GM12878 (cell line): ENCODE measurements at regions not wholly inside any gene's neighbourhood (a gene's known extent, or its start where the extent isn't known, plus 50 kb on each side); places are given as distances from the start of the nearest gene placed in this dataset.

Experiments used
- ATAC-seq: fragments of 200-7000 bp; cut with Tn5 transposase; 3 replicates; pipeline ENCODE4 v1.9.1; 2020; ENCODE audit warnings: mild to moderate bottlenecking, moderate library complexity
- BruUV-seq: library from RNA; stranded (reverse); fragments of 400-500 nt; replicated peaks from 2 replicates; lab custom pipeline; 2021; lab: Mats Ljungman, UMichigan
- CTCF ChIA-PET: fragments of 300-600 bp; sonication (Branson Sonifier 250); formaldehyde crosslinking; extraction: SDS; loops from one replicate; lab custom pipeline; 2021; ENCODE audit warnings: inconsistent platforms; lab: Yijun Ruan, JAX
- POLR2A ChIA-PET: fragments of 350-600 bp; formaldehyde crosslinking; extraction: SDS; loops from one replicate; lab custom pipeline; 2021; ENCODE audit warnings: inconsistent platforms; lab: Charles Lee
- RAD21 ChIA-PET: fragments of 300-600 bp; sonication (Branson Sonifier 250); formaldehyde crosslinking; loops from one replicate; lab custom pipeline; 2023; ENCODE audit warnings: antibody characterized with exemption; ENCODE audit not compliant: unreplicated experiment; lab: Charles Lee
- SMC1A ChIA-PET: fragments of 300-600 bp; sonication (Branson Sonifier 250); formaldehyde crosslinking; loops from one replicate; lab custom pipeline; 2023; ENCODE audit not compliant: unreplicated experiment, uncharacterized antibody; lab: Charles Lee
- DNase-seq: peaks from one replicate; pipeline ENCODE4 v3.0.0-alpha.2; 2011; ENCODE audit warnings: low read depth, low spot score
- FAIRE-seq: peaks from 3 replicates; lab custom pipeline; 2011; peaks lifted over from hg19 to GRCh38; lab: Jason Lieb, UNC
- H2AFZ ChIP-seq: 2 replicates; pipeline ENCODE4 v1.6.0; 2011; ENCODE audit warnings: low read depth, low read length, control low read depth; ENCODE audit not compliant: control insufficient read depth
- H3K27ac ChIP-seq: 2 replicates; pipeline ENCODE4 v1.5.1; 2011; ENCODE audit warnings: control low read depth; ENCODE audit not compliant: control insufficient read depth, insufficient read depth
- H3K27me3 ChIP-seq, 2 experiments: replicated peaks in 1 of 2; 2 replicates each; pipeline versions ENCODE4 v1.6.0 to v1.6.1; 2011; ENCODE audit warnings: low read length in 1 of 2; ENCODE audit not compliant: control insufficient read depth in 2 of 2, insufficient read depth in 2 of 2
- H3K36me3 ChIP-seq, 2 experiments: 2 replicates each; pipeline ENCODE4 v1.5.1; 2011; ENCODE audit warnings: low read length in 1 of 2; ENCODE audit not compliant: control insufficient read depth in 2 of 2, insufficient read depth in 2 of 2
- H3K4me1 ChIP-seq: 2 replicates; pipeline ENCODE4 v1.6.1; 2011; ENCODE audit warnings: mild to moderate bottlenecking, low read length, moderate library complexity, mixed read lengths; ENCODE audit not compliant: control insufficient read depth, insufficient read depth
- H3K4me2 ChIP-seq: 2 replicates; pipeline ENCODE4 v1.6.0; 2011; ENCODE audit warnings: control low read depth; ENCODE audit not compliant: control insufficient read depth, insufficient read depth
- H3K4me3 ChIP-seq: fragments of 200-600 bp; sonication (generic); 2 replicates; pipeline ENCODE4 v1.5.1; 2016
- H3K79me2 ChIP-seq: 2 replicates; pipeline ENCODE4 v1.6.0; 2011; ENCODE audit warnings: low read length; ENCODE audit not compliant: control insufficient read depth, insufficient read depth
- H3K9ac ChIP-seq: 2 replicates; pipeline ENCODE4 v1.8.0; 2011; ENCODE audit warnings: low read length, control low read depth, mixed read lengths; ENCODE audit not compliant: control insufficient read depth, insufficient read depth
- H3K9me3 ChIP-seq: replicated peaks from 3 replicates; pipeline ENCODE4 v1.5.1; 2011; ENCODE audit warnings: mild to moderate bottlenecking, low read length; ENCODE audit not compliant: control insufficient read depth, insufficient read depth
- H4K20me1 ChIP-seq: 2 replicates; pipeline ENCODE4 v1.6.0; 2011; ENCODE audit not compliant: control insufficient read depth, insufficient read depth
- CEBPB ChIP-seq, 2 experiments: fragments of 150-350 bp in 1 of 2; IDR thresholded peaks; 2 replicates each; pipeline ENCODE4 v1.6.1; 2012 to 2014; ENCODE audit warnings: low read depth in 2 of 2, low read length in 2 of 2, borderline replicate concordance in 1 of 2, inconsistent platforms in 1 of 2
- CTCF ChIP-seq, 3 experiments: IDR thresholded peaks in 2 of 3; conservative IDR thresholded peaks in 1 of 3; 2 replicates each; pipeline ENCODE4 v1.5.1; 2011; ENCODE audit warnings: low read depth in 3 of 3, low read length in 3 of 3, mild to moderate bottlenecking in 3 of 3, control low read depth in 2 of 3, moderate library complexity in 2 of 3, inconsistent platforms in 1 of 3, mixed read lengths in 1 of 3; ENCODE audit not compliant: control insufficient read depth in 2 of 3, insufficient read depth in 1 of 3; ENCODE audit errors: extremely low read depth in 1 of 3
- ESRRA ChIP-seq: IDR thresholded peaks from 2 replicates; pipeline ENCODE4 v1.6.1; 2012; ENCODE audit warnings: mild to moderate bottlenecking, low read length, improper control_type of control experiment
- ETV6 ChIP-seq, 2 experiments: fragments of 450-650 bp in 1 of 2; IDR thresholded peaks in 1 of 2; conservative IDR thresholded peaks in 1 of 2; 2 replicates each; pipeline ENCODE4 v1.6.1; 2014; ENCODE audit warnings: antibody characterized with exemption in 1 of 2, borderline replicate concordance in 1 of 2, low read depth in 1 of 2, mild to moderate bottlenecking in 1 of 2, moderate library complexity in 1 of 2
- PAX5 ChIP-seq: IDR thresholded peaks from 2 replicates; pipeline ENCODE4 v1.6.1; 2011; ENCODE audit warnings: low read depth, low read length, borderline replicate concordance
- PML ChIP-seq: IDR thresholded peaks from 2 replicates; pipeline ENCODE4 v1.6.1; 2012; ENCODE audit warnings: low read length, inconsistent platforms
- SIN3A ChIP-seq: IDR thresholded peaks from 2 replicates; pipeline ENCODE4 v1.6.1; 2012; ENCODE audit warnings: low read depth, low read length, improper control_type of control experiment
- ZNF687 ChIP-seq: fragments of 450-650 bp; IDR thresholded peaks from 2 replicates; pipeline ENCODE4 v1.6.1; 2017; ENCODE audit warnings: mild to moderate bottlenecking, moderate library complexity
- whole genome bisulfite sequencing: methylation state at CpG from one replicate; pipeline ENCODE4 v1.1.6; 2016; ENCODE audit warnings: low lambda C conversion rate; ENCODE audit not compliant: insufficient replicate concordance, insufficient coverage; ENCODE audit errors: missing lambda C conversion rate; 5-methylcytosine and 5-hydroxymethylcytosine counted together
- in situ Hi-C: fragments of 300-500 bp; cut with MboI; formaldehyde crosslinking; loops from 9 replicates; pipeline ENCODE4 v1.14.3; 2018; ENCODE audit warnings: mixed read lengths
- intact Hi-C: fragments of 100-400 bp; cut with micrococcal nuclease; formaldehyde crosslinking; loops from one replicate; pipeline ENCODE4 v1.14.2; 2022; ENCODE audit not compliant: unreplicated experiment

- TF ChIP-seq ETV6 (conservative IDR thresholded peaks at IDR 0.05 in 1 of 2, IDR thresholded peaks at IDR 0.05 in 1 of 2; ENCODE audit: borderline replicate concordance in 1 of 2, low read depth in 1 of 2) (no peak), ZNF687 (no peak), PML (no peak), PAX5 (no peak), CEBPB (IDR thresholded peaks at IDR 0.05; ENCODE audit: borderline replicate concordance in 1 of 2, low read depth in 2 of 2, low read length in 2 of 2) (no peak), CTCF (IDR thresholded peaks at IDR 0.05 in 2 of 3, conservative IDR thresholded peaks at IDR 0.05 in 1 of 3; ENCODE audit: control insufficient read depth in 2 of 3, extremely low read depth in 1 of 3, insufficient read depth in 1 of 3, low read depth in 3 of 3, low read length in 3 of 3) (no peak), SIN3A (no peak), ESRRA (no peak)
- intact Hi-C loops = no loop called here
- ChIA-PET RAD21 (no interaction called here), SMC1A (no interaction called here), POLR2A (no interaction called here), CTCF (interaction anchor here (0.7 to 1.1 kb wide), 3 partner anchors 18 to 482 kb away, joined by 3 read pairs; no protein-coding TSS in a partner anchor)
- Histone ChIP-seq H3K4me2 (no peak overlapping the region), H3K9me3 (no peaks in the 10 kb centered on the region; the same call in 2 of the 3 replicates), H3K4me3 (no peak overlapping the region), H3K27me3 (no peaks in the 10 kb centered on the region), H2AFZ (no peak overlapping the region), H3K4me1 (peaks cover 18% of the 10 kb centered on the region), H3K79me2 (no peaks in the 10 kb centered on the region), H4K20me1 (no peaks in the 10 kb centered on the region), H3K36me3 (no peaks in the 10 kb centered on the region), H3K27ac (no peak overlapping the region), H3K9ac (no peak overlapping the region)
- WGBS = 86% methylated on average over 17 of the region's 17 CpGs
- in situ Hi-C loops = no loop called here
- FAIRE-seq (no peak), ATAC-seq (no peak), DNase-seq (no peak)
- BruUV-seq = no TSS peak
These were observed 121.6 kb upstream of the KLF6 start for GRCh38 chr10:3906511-3907111.
